GM18505 (cell line): ENCODE measurements at regions not wholly inside any gene's neighbourhood (a gene's known extent, or its start where the extent isn't known, plus 50 kb on each side); places are given as distances from the start of the nearest gene placed in this dataset.

ENCODE experiments used
- ATAC-seq: cut with Tn5 transposase; IDR thresholded peaks from one replicate; pipeline ENCODE4 v1.9.1; 2021; ENCODE audit not compliant: unreplicated experiment
- POLR2A ChIP-seq: IDR thresholded peaks from 4 replicates; pipeline ENCODE4 v1.6.1; 2011; ENCODE audit warnings: borderline replicate concordance; ENCODE audit not compliant: insufficient read depth, insufficient read length; ENCODE audit errors: extremely low read depth

GRCh38 chr5:5800801-5801761 is 378.6 kb downstream of the ICE1 start:
- ATAC-seq, result no peak
- no peak for TF ChIP-seq POLR2A

- ATAC-seq, result no peak
- TF ChIP-seq POLR2A, result no peak
Observed at GRCh38 chr5:5799826-5800225, 377.3 kb downstream of the ICE1 start.

- TF ChIP-seq POLR2A, result no peak
- no peak for ATAC-seq
Observed at GRCh38 chr5:5799229-5799628, 376.8 kb downstream of the ICE1 start.

GRCh38 chr5:5798462-5798861 is 376.0 kb downstream of the ICE1 start:
- ATAC-seq, result no peak
- no peak for TF ChIP-seq POLR2A

- TF ChIP-seq POLR2A, result no peak
- no peak for ATAC-seq
Observed at GRCh38 chr5:5798041-5798440, 375.6 kb downstream of the ICE1 start.

- TF ChIP-seq POLR2A, result no peak
- no peak for ATAC-seq
Observed at GRCh38 chr5:5795074-5795771, 372.7 kb downstream of the ICE1 start.

- ATAC-seq, result no peak
- no peak for TF ChIP-seq POLR2A
Observed at GRCh38 chr5:5794118-5794560, 371.7 kb downstream of the ICE1 start.

- TF ChIP-seq POLR2A, result no peak
- no peak for ATAC-seq
Observed at GRCh38 chr5:5793242-5794117, 371.0 kb downstream of the ICE1 start.

GRCh38 chr5:5792106-5792505 is 369.6 kb downstream of the ICE1 start:
- no peak for ATAC-seq
- TF ChIP-seq POLR2A, result no peak

GRCh38 chr5:5788793-5789192 is 366.3 kb downstream of the ICE1 start:
- ATAC-seq, result no peak
- TF ChIP-seq POLR2A, result no peak

- ATAC-seq, result no peak
Observed at GRCh38 chr5:5787373-5787772, 364.9 kb downstream of the ICE1 start.

GRCh38 chr5:5784101-5784500 is 361.6 kb downstream of the ICE1 start:
- no peak for TF ChIP-seq POLR2A

More at GRCh38 chr5:5787373-5787772, 364.9 kb downstream of the ICE1 start:
- TF ChIP-seq POLR2A, result no peak

GRCh38 chr5:5783021-5783420 is 360.5 kb downstream of the ICE1 start:
- no peak for TF ChIP-seq POLR2A
- no peak for ATAC-seq

More at GRCh38 chr5:5784101-5784500, 361.6 kb downstream of the ICE1 start:
- no peak for ATAC-seq
